HG03045 (cell line): ENCODE measurements at regions not wholly inside any gene's neighbourhood (a gene's known extent, or its start where the extent isn't known, plus 50 kb on each side); places are given as distances from the start of the nearest gene placed in this dataset.
"Not testable (repeated sequence)": the region's sequence is repeated elsewhere in the genome, so short reads cannot be mapped to it uniquely, and the experiment has no call there.

Source experiments
- ATAC-seq: cut with Tn5 transposase; IDR thresholded peaks from one replicate; pipeline ENCODE4 v1.9.1; 2021; ENCODE audit warnings: mild to moderate bottlenecking, moderate library complexity; ENCODE audit not compliant: unreplicated experiment

- ATAC-seq, result no peak
Measured at GRCh38 chr4:77220828-77221613, 64.0 kb downstream of the CCNG2 start.

- ATAC-seq, result no peak
Measured at GRCh38 chr4:77225022-77225421, 68.0 kb downstream of the CCNG2 start.

DNA sequence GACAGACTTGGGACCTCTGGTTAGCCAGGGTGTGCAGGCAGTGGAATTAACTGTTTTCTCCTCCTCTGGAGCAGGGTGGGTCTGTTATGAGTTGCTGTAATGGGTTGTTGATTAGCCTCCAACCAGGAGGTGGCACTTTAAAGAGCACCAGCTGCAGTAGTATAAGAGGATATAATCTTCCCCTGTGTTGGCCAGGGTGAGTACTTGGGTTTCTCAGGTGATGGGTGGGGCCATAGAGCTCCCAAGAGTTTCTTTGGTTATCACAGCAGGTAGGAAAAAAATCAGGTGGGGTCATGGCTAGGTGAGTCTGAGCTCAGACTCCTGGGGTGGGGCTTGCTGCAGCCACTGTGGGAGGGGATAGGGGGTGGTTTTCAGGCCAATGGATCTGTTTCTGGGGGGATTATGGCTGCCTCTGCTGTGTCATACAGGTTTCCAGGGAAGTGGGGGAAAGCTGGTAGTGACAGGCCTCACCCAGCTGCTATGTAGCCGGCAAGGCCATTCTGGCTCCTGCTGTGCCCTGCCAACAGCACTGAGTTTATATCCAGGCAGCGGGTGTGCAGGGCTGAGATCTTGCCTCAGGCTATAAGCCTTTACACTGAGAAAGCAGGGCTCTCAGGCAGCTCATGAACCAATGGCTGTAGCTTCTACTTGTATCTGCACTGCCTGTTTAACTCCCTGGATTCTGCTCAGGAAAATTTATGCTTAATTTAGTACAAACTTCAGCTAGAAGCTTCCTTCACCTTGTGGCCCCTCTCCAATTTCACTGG, 70.1 kb downstream of the CCNG2 start:
- ATAC-seq, result no peak

- ATAC-seq, result no peak
Measured at GRCh38 chr4:77229433-77229832, 72.4 kb downstream of the CCNG2 start.

GRCh38 chr4:77232653-77233052, 75.6 kb downstream of the CCNG2 start:
- no peak for ATAC-seq

GRCh38 chr4:77235289-77235854, 78.4 kb downstream of the CCNG2 start:
- ATAC-seq, result no peak

DNA sequence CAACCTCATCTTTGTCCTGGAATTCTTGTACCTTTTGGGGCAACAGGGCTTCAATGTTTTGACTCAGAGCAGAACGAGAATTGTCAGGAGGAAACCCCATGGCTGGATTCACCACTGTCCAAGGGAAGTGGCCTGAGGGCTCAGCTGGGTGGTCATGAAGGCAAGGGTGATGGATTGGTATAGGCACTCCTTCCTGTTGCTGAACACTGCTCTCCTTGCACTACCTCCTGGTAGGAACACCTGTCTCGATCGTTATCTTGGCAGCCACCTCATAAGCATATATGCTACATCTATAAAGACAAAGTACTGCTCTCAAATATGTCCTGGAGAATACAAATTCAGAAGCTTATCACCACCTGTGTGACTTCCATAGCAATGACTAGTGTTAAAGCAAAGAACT, 79.8 kb downstream of the CCNG2 start:
- no peak for ATAC-seq

GRCh38 chr4:77240469-77241066, 83.6 kb downstream of the CCNG2 start:
- ATAC-seq, result peak; percentile 82

DNA sequence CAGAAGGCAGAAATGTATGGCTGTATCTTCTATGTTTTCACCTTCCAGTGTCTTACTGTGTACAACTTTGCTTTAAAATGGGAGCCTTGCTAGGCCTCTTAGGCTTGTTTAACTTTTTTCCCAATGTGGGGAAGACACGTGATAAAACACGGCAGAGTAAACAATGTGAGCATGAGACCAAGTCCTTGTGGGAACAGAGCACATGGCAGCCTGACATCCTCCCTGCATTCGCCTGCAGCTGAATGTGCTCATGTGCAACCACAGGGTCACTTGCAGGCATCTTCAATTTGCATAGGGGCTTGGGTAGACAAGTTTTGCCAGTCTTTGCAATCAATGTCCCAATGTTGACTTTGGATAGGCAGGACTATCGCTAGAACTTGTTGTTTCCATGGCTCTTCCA, 91.8 kb downstream of the CCNG2 start:
- no peak for ATAC-seq

DNA sequence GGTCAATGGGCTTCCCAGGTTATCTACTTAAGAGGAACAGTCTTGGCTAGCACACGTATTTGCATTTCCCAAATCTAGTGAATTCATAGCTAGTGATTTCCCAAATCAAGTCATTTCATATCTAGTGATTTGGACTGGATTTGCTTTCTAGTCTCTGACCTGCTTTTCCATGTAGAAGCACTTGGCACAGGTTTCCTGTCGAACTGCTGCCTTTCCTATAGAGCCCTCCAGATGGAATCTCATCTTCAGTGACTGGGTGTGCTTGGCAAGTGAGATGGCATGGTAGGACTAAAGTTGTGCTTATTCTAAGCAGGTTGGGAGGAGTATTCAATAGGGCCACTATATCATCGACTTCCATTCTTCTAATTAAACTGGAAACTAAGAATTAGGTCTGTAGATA, 94.7 kb downstream of the CCNG2 start:
- ATAC-seq, result no peak

- no peak for ATAC-seq
Measured at GRCh38 chr4:77263247-77263646, 106.2 kb downstream of the CCNG2 start.

DNA sequence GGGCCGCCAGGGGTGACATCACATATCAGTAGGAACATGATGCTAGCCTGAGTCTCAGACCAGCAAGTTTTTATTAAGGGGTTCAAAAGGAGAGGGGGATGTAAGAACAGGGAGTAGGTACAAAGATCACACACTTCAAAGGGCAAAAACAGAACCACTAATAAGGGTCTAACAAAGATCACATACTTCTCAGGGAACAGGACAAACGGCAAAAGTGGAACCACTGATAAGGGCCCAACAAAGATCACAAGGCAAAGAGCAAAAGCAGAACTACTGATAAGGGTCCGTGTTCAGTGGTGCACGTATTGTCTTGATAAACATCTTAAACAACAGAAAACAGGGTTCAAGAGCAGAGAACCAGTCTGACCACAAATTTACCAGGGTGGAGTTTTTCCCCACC, 107.0 kb downstream of the CCNG2 start:
- ATAC-seq, result not testable (repeated sequence)

DNA sequence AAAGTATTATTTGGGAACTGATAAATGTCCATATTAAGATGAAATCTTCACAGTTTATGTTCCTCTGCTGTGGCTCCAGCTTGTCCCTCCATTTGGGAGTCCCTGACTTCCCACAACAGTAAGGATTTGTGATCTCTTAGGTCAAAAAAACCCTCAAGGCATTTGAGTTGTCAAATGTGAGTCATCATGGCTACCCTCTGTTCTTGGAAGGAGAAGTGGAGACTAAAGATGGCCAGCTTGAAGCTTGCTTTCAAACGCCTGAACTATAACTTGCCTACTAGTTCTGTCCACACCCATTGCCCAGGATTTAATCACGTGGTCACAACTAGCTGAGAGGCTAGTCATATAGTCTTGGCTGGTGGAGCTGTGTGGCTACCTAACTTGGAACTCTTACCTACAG, 107.8 kb downstream of the CCNG2 start:
- no peak for ATAC-seq

- ATAC-seq, result no peak
Measured at GRCh38 chr4:77268108-77268507, 111.1 kb downstream of the CCNG2 start.

GRCh38 chr4:77269505-77269904, 112.5 kb downstream of the CCNG2 start:
- no peak for ATAC-seq

GRCh38 chr4:77273412-77273811, 116.4 kb downstream of the CCNG2 start:
- no peak for ATAC-seq

- not testable (repeated sequence) for ATAC-seq
Measured at GRCh38 chr4:77279114-77279513, 122.1 kb downstream of the CCNG2 start.

DNA sequence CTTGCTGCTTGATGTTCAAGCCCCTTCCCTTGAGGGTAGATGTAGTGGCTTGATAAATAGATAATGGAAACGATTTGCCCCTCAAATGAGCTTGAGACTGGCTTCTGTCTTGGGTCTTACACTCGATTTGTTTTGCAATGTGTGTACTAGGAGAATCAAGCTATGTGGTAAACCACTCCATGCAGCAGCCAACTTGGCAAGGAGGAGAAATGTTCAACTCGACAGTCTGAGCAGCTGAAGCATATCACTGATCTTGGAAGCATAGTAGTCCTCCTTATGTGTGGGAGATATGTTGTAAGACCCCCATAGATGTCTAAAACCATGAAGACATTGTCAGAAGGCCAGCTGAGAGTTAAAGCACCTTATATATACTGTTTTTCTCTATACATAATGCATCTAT, 125.3 kb downstream of the CCNG2 start:
- ATAC-seq, result no peak

DNA sequence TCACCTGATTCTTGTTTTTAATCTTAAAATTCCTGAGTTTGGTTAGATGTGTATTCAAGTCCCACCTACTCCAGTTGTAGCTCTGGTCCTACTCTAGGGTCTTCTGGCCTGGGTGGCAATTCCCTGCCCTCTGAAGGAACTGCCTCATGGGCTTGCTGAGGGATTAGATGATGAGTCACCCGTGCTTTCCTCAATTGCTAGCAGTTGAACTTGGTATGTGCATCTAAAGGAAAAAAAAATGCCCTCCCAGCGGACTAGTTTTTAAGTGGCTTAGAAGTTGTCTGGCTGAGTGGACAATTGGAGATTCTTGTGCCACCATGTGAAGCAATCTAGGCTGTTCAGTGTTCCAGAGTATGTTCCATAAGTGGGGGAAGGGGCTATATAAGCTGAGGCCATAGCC, 127.0 kb downstream of the CCNG2 start:
- ATAC-seq, result no peak

- ATAC-seq, result no peak
Measured at GRCh38 chr4:77286906-77287305, 129.9 kb downstream of the CCNG2 start.

GRCh38 chr4:77293426-77293825, 136.4 kb downstream of the CCNG2 start:
- ATAC-seq, result no peak

DNA sequence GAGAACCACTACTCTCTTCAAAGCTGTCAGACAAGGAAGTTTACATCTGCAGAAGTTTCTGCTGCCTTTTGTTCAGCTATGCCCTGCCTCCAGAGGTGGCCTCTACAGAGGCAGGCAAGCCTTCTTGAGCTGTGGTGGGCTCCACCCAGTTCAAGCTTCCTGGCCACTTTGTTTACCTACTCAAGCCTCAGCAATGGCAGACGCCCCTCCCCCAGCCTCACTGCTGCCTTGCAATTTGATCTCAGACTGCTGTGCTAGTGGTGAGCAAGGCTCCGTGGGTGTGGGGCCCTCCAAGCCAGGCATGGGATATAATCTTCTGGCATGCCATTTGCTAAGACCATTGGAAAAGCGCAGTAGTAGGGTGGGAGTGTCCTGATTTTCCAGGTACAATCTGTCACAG, 144.0 kb downstream of the CCNG2 start:
- ATAC-seq, result not testable (repeated sequence)
